GM19397 (cell line): ENCODE measurements at regions not wholly inside any gene's neighbourhood (a gene's known extent, or its start where the extent isn't known, plus 50 kb on each side); places are given as distances from the start of the nearest gene placed in this dataset.
"Not testable (repeated sequence)": the region's sequence is repeated elsewhere in the genome, so short reads cannot be mapped to it uniquely, and the experiment has no call there.

Experiments used
- ATAC-seq: cut with Tn5 transposase; IDR thresholded peaks from one replicate; pipeline ENCODE4 v1.9.1; 2021; ENCODE audit warnings: mild to moderate bottlenecking, moderate library complexity; ENCODE audit not compliant: unreplicated experiment

GRCh38 chr22:49004484-49005399, 822.9 kb downstream of the BRD1 start:
- no peak for ATAC-seq

GRCh38 chr22:48997605-48998004, 830.1 kb downstream of the BRD1 start:
- ATAC-seq = not testable (repeated sequence)

GRCh38 chr22:48993655-48994054, 834.0 kb downstream of the BRD1 start:
- ATAC-seq = no peak

GRCh38 chr22:48984639-48985038, 843.0 kb downstream of the BRD1 start:
- ATAC-seq = no peak

- ATAC-seq = no peak
Measured at GRCh38 chr22:48982321-48982905, 845.3 kb downstream of the BRD1 start.

- ATAC-seq = no peak
Measured at GRCh38 chr22:48981371-48982061, 846.2 kb downstream of the BRD1 start.

- no peak for ATAC-seq
Measured at GRCh38 chr22:48980918-48981317, 846.8 kb downstream of the BRD1 start.

- no peak for ATAC-seq
Measured at GRCh38 chr22:48980409-48980808, 847.3 kb downstream of the BRD1 start.

GRCh38 chr22:48979482-48979881, 848.2 kb downstream of the BRD1 start:
- no peak for ATAC-seq

- ATAC-seq = no peak
Measured at GRCh38 chr22:48976556-48977535, 850.8 kb downstream of the BRD1 start.

- no peak for ATAC-seq
Measured at GRCh38 chr22:48975886-48976285, 851.8 kb downstream of the BRD1 start.

- no peak for ATAC-seq
Measured at GRCh38 chr22:48975316-48975741, 852.3 kb downstream of the BRD1 start.

GRCh38 chr22:48974443-48975315, 853.0 kb downstream of the BRD1 start:
- ATAC-seq = no peak

GRCh38 chr22:48973694-48974041, 854.0 kb downstream of the BRD1 start:
- ATAC-seq = no peak

- no peak for ATAC-seq
Measured at GRCh38 chr22:48972979-48973693, 854.5 kb downstream of the BRD1 start.

GRCh38 chr22:48968201-48968959, 859.3 kb downstream of the BRD1 start:
- ATAC-seq = no peak

- no peak for ATAC-seq
Measured at GRCh38 chr22:48963405-48963804, 864.3 kb downstream of the BRD1 start.

GRCh38 chr22:48961705-48962104, 866.0 kb downstream of the BRD1 start:
- no peak for ATAC-seq
